Ovary (tissue), 7 donors: ENCODE measurements at regions not wholly inside any gene's neighbourhood (a gene's known extent, or its start where the extent isn't known, plus 50 kb on each side); places are given as distances from the start of the nearest gene placed in this dataset.

Experiments used
- DNase-seq, 5 donors: peaks; one replicate each; pipeline ENCODE4 v3.0.0-alpha.2; 2019 to 2020
- H3K27ac ChIP-seq, 2 donors: fragments of 200-600 bp; one replicate each; pipeline versions ENCODE4 v1.5.1 to v1.8.0; 2019 to 2022
- H3K27me3 ChIP-seq: fragments of 200-600 bp; one replicate; pipeline ENCODE4 v1.8.0; 2022
- H3K36me3 ChIP-seq: fragments of 200-600 bp; sonication (generic); one replicate; pipeline ENCODE4 v1.5.1; 2019
- H3K4me1 ChIP-seq: one replicate; pipeline ENCODE4 v1.8.1; 2013; ENCODE audit warnings: mild to moderate bottlenecking, moderate library complexity; ENCODE audit not compliant: insufficient read depth
- H3K4me3 ChIP-seq: fragments of 200-600 bp; sonication (generic); one replicate; pipeline ENCODE4 v1.5.1; 2017
- H3K9me3 ChIP-seq, 2 donors: fragments of 200-600 bp in 1 of 2; sonication (generic) in 1 of 2; one replicate each; pipeline versions ENCODE4 v1.5.1 to v1.8.1; 2013 to 2019; ENCODE audit warnings: mild to moderate bottlenecking in 1 of 2, moderate library complexity in 1 of 2
- CTCF ChIP-seq, 3 donors: fragments of 450-650 bp in 2 of 3; fragments of 200-600 bp in 1 of 3; IDR thresholded peaks; one replicate each; pipeline versions ENCODE4 v1.5.1 to v1.8.0; 2016 to 2022; ENCODE audit warnings: antibody characterized with exemption in 3 of 3, mild to moderate bottlenecking in 1 of 3
- EP300 ChIP-seq: sonication (generic); formaldehyde crosslinking; IDR thresholded peaks from one replicate; pipeline ENCODE4 v1.6.1; 2017; ENCODE audit warnings: antibody characterized with exemption
- POLR2A ChIP-seq: fragments of 450-650 bp; IDR thresholded peaks from one replicate; pipeline ENCODE4 v1.6.1; 2017; ENCODE audit warnings: antibody characterized with exemption, mild to moderate bottlenecking, moderate library complexity
- WGBS, 3 donors: extraction: QIAGEN DNeasy Blood & Tissue Kit in 1 of 3; methylation state at CpG; one replicate each; pipeline versions ENCODE4 v1.1.5 to v1.1.7; 2013 to 2017; 5-methylcytosine and 5-hydroxymethylcytosine counted together
- intact Hi-C, 4 donors: fragments of 100-400 bp; cut with DNase I; formaldehyde crosslinking; loops; one replicate each; pipeline versions ENCODE4 v1.11.0 to v1.15.1; 2022 to 2023
- donor health status: DM: no; HTN: no; CAD: no; lungs with moderate emphysema.
- donor health status: DM: no; HTN: no; CAD: no.
- donor health status: Bipolar disorder and iron deficiency.
- donor health status: DM: no; HTN: no; CAD: no.
- donor health status: DM: yes; HTN: yes; CAD: no.

DNA sequence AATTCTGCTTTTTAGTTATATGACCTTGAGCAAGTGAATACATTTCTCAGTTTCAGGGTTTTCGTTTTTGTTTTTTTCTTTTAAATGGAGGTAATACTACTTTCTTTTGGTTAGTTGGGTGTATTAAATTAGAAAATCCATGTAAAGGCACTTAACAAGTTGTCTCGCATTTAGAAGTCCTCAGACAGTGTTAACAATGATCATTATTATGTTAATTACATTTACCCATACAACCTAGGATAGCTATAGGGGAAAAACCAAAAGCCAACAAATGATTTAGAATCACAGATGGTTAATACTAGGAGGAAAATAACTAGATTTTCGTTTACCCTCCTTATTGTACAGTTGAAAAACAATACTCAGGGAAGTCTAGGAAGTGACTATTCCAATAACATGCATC, 972.2 kb upstream of the WWC1 start:
- no peak for DNase-seq
- H3K4me1 ChIP-seq: no peaks in the 10 kb centered on the region
- TF ChIP-seq EP300: no peak
- no peak for TF ChIP-seq POLR2A
- no peak for TF ChIP-seq CTCF (IDR thresholded peaks at IDR 0.05)
- H3K9me3 ChIP-seq: no peaks in the 10 kb centered on the region
- no peak overlapping the region for H3K27ac ChIP-seq
- H3K4me3 ChIP-seq: no peak overlapping the region
- WGBS, 3 donors: 58 to 70% (median 65%) methylated on average over 3 of the region's 3 CpGs
- no peaks in the 10 kb centered on the region for H3K27me3 ChIP-seq
- intact Hi-C loops: no loop called here
- no peaks in the 10 kb centered on the region for H3K36me3 ChIP-seq

GRCh38 chr5:167320019-167320418, 971.4 kb upstream of the WWC1 start:
- DNase-seq: no peak
- no peaks in the 10 kb centered on the region for H3K9me3 ChIP-seq
- H3K27ac ChIP-seq: no peak overlapping the region
- H3K36me3 ChIP-seq: no peaks in the 10 kb centered on the region
- no peaks in the 10 kb centered on the region for H3K27me3 ChIP-seq
- intact Hi-C loops: no loop called here
- H3K4me1 ChIP-seq: no peaks in the 10 kb centered on the region
- no peak overlapping the region for H3K4me3 ChIP-seq
- no peak for TF ChIP-seq CTCF (IDR thresholded peaks at IDR 0.05)
- no peak for TF ChIP-seq POLR2A
- TF ChIP-seq EP300: no peak

DNA sequence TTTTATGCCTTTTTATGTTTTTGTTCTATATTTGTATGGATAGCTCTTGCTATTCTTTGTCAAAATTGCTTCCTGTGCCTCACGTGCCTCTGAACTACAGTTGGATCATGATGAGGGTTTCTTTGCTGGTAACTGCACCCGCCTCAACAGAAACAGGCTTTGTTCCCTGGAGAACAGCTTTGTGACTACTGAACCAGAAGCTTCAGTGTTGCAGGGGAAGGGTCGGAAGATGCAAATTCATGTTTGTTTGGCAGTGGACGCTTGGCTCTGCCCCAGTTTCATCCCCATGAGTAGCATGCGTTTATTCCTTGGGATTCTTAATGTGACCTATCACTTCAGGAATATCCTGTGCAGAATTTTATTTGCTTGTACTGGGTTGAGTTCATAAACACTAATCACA, 959.1 kb upstream of the WWC1 start:
- Histone ChIP-seq H3K4me1 (no peaks in the 10 kb centered on the region), H3K27ac (no peak overlapping the region), H3K36me3 (no peaks in the 10 kb centered on the region), H3K27me3 (no peaks in the 10 kb centered on the region), H3K4me3 (no peak overlapping the region), H3K9me3 (no peaks in the 10 kb centered on the region)
- TF ChIP-seq POLR2A (no peak), EP300 (no peak), CTCF (IDR thresholded peaks at IDR 0.05) (no peak)
- 76 to 81% (median 79%) methylated on average over 5 of the region's 5 CpGs for WGBS, 3 donors
- intact Hi-C loops: no loop called here
- DNase-seq: no peak

GRCh38 chr5:167336161-167336560, 955.3 kb upstream of the WWC1 start:
- DNase-seq: no peak
- no peak overlapping the region for H3K27ac ChIP-seq
- no peaks in the 10 kb centered on the region for H3K27me3 ChIP-seq
- no peak for TF ChIP-seq CTCF (IDR thresholded peaks at IDR 0.05)
- no peak for TF ChIP-seq EP300
- no peak for TF ChIP-seq POLR2A
- H3K4me3 ChIP-seq: no peak overlapping the region
- intact Hi-C loops: no loop called here
- 81 to 95% (median 83%) methylated on average over 2 of the region's 2 CpGs for WGBS, 3 donors
- H3K9me3 ChIP-seq: no peaks in the 10 kb centered on the region
- no peaks in the 10 kb centered on the region for H3K4me1 ChIP-seq
- no peaks in the 10 kb centered on the region for H3K36me3 ChIP-seq

DNA sequence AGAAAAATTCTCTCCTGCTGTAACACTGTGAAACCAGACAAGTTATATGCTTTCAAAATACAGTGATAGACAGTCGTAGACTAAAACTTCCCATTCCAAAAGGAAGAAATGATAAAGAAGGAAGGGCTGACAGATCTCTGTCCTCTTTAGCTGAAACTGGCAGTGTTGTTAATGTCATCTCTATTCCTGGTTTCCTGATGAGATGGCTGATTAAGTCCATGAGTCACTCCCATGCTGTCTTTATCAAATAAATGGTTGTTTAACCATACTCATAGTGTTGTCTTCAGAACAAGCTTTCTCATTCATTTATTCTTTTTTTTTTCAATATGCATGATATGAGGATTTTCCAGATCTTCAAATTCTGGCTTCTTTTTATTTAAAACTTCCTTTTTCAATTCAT, 952.2 kb upstream of the WWC1 start:
- H3K27ac ChIP-seq: no peak overlapping the region
- WGBS, 3 donors: 83 to 89% (median 84%) methylated on average over 1 of the region's 1 CpG
- DNase-seq: no peak
- no peaks in the 10 kb centered on the region for H3K9me3 ChIP-seq
- no peaks in the 10 kb centered on the region for H3K4me1 ChIP-seq
- intact Hi-C loops: no loop called here
- H3K27me3 ChIP-seq: no peaks in the 10 kb centered on the region
- H3K4me3 ChIP-seq: no peak overlapping the region
- no peaks in the 10 kb centered on the region for H3K36me3 ChIP-seq
- TF ChIP-seq CTCF (IDR thresholded peaks at IDR 0.05): no peak
- TF ChIP-seq EP300: no peak
- TF ChIP-seq POLR2A: no peak
